DND-41 (cell line): ENCODE measurements at regions not wholly inside any gene's neighbourhood (a gene's known extent, or its start where the extent isn't known, plus 50 kb on each side); places are given as distances from the start of the nearest gene placed in this dataset.

Experiments
- ATAC-seq: fragments of 200-7000 bp; cut with Tn5 transposase; 3 replicates; pipeline ENCODE4 v1.9.1; 2021; ENCODE audit warnings: low read depth; ENCODE audit not compliant: insufficient read depth
- DNase-seq: peaks from one replicate; pipeline ENCODE4 v3.0.0-alpha.2; 2020
- H2AFZ ChIP-seq: 2 replicates; pipeline ENCODE4 v1.6.0; 2012; ENCODE audit warnings: low read depth, low read length
- H3K27ac ChIP-seq: 2 replicates; pipeline ENCODE4 v1.5.1; 2012; ENCODE audit warnings: low read length, inconsistent platforms
- H3K27me3 ChIP-seq: fragments of 200-600 bp; sonication (generic); 2 replicates; pipeline ENCODE4 v1.6.0; 2012; ENCODE audit warnings: low read length, mild to moderate bottlenecking, inconsistent platforms; ENCODE audit not compliant: insufficient read depth, poor library complexity
- H3K36me3 ChIP-seq: 2 replicates; pipeline ENCODE4 v1.5.1; 2012; ENCODE audit warnings: low read length, inconsistent platforms; ENCODE audit not compliant: insufficient read depth
- H3K4me1 ChIP-seq: 2 replicates; pipeline ENCODE4 v1.5.1; 2012; ENCODE audit warnings: mild to moderate bottlenecking, low read length; ENCODE audit not compliant: insufficient read depth
- H3K4me2 ChIP-seq: 2 replicates; pipeline ENCODE4 v1.6.0; 2012; ENCODE audit warnings: mild to moderate bottlenecking, moderate library complexity, low read length, inconsistent platforms; ENCODE audit not compliant: insufficient read depth
- H3K4me3 ChIP-seq, 2 experiments: fragments of 200-600 bp in 1 of 2; shearing (Covaris generic) in 1 of 2; 2 replicates each; pipeline ENCODE4 v1.5.1; 2012 to 2016; ENCODE audit warnings: inconsistent platforms in 2 of 2, low read length in 2 of 2, mild to moderate bottlenecking in 2 of 2, low read depth in 1 of 2, moderate library complexity in 1 of 2
- H3K79me2 ChIP-seq: 2 replicates; pipeline ENCODE4 v1.6.0; 2012; ENCODE audit warnings: low read length, inconsistent platforms; ENCODE audit not compliant: insufficient read depth
- H3K9ac ChIP-seq: 2 replicates; pipeline ENCODE4 v1.6.0; 2012; ENCODE audit warnings: low read depth, mild to moderate bottlenecking, inconsistent platforms, low read length, moderate library complexity
- H3K9me3 ChIP-seq: 2 replicates; pipeline ENCODE4 v1.5.1; 2012; ENCODE audit warnings: low read length, moderate library complexity, mild to moderate bottlenecking, inconsistent platforms; ENCODE audit not compliant: insufficient read depth, severe bottlenecking
- H4K20me1 ChIP-seq: 2 replicates; pipeline ENCODE4 v1.6.0; 2012; ENCODE audit warnings: low read length; ENCODE audit not compliant: insufficient read depth
- EZH2 ChIP-seq: IDR thresholded peaks from 3 replicates; pipeline ENCODE4 v1.6.1; 2012; ENCODE audit warnings: borderline replicate concordance, low read depth, mild to moderate bottlenecking, moderate library complexity, low read length, inconsistent platforms; ENCODE audit not compliant: severe bottlenecking
- TF ChIP-seq, protein P1 (sequence below): IDR thresholded peaks from 2 replicates; pipeline ENCODE4 v1.5.1; 2012; ENCODE audit warnings: borderline replicate concordance, low read length, moderate library complexity, mild to moderate bottlenecking; ENCODE audit not compliant: poor library complexity, severe bottlenecking; ENCODE audit errors: extremely low read depth

DNA sequence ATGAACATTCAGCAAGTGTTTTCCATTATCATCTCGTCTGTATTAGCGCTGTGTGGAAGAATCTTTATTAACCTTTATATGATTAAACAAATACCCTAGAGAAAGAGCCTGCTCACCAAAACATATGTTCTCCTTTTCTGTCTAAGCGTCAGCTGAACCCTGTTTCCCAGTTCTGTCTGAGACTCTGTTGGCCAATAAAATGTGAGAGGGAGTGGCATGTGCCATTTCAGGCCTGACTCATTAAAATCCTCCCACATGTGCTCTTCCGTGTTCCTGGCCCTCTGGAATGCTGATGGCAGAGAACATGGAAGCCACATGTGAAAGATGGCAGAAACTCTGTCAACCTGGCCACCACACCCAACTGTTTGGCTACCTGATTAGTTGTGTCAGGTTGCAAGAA lies 181.9 kb upstream of the EDNRB start:
- TF ChIP-seq, protein P1, sequence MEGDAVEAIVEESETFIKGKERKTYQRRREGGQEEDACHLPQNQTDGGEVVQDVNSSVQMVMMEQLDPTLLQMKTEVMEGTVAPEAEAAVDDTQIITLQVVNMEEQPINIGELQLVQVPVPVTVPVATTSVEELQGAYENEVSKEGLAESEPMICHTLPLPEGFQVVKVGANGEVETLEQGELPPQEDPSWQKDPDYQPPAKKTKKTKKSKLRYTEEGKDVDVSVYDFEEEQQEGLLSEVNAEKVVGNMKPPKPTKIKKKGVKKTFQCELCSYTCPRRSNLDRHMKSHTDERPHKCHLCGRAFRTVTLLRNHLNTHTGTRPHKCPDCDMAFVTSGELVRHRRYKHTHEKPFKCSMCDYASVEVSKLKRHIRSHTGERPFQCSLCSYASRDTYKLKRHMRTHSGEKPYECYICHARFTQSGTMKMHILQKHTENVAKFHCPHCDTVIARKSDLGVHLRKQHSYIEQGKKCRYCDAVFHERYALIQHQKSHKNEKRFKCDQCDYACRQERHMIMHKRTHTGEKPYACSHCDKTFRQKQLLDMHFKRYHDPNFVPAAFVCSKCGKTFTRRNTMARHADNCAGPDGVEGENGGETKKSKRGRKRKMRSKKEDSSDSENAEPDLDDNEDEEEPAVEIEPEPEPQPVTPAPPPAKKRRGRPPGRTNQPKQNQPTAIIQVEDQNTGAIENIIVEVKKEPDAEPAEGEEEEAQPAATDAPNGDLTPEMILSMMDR = no peak
- TF ChIP-seq EZH2 = no peak
- no peak for DNase-seq
- H3K79me2 ChIP-seq = no peaks in the 10 kb centered on the region
- ATAC-seq = no peak
- no peak overlapping the region for H3K9ac ChIP-seq
- no peak overlapping the region for H3K4me3 ChIP-seq
- H3K27ac ChIP-seq = no peak overlapping the region
- H3K4me2 ChIP-seq = no peak overlapping the region
- H2AFZ ChIP-seq = no peak overlapping the region
- H3K4me1 ChIP-seq = no peaks in the 10 kb centered on the region
- no peaks in the 10 kb centered on the region for H3K36me3 ChIP-seq
- H3K9me3 ChIP-seq = no peaks in the 10 kb centered on the region
- no peaks in the 10 kb centered on the region for H4K20me1 ChIP-seq
- H3K27me3 ChIP-seq = no peaks in the 10 kb centered on the region

DNA sequence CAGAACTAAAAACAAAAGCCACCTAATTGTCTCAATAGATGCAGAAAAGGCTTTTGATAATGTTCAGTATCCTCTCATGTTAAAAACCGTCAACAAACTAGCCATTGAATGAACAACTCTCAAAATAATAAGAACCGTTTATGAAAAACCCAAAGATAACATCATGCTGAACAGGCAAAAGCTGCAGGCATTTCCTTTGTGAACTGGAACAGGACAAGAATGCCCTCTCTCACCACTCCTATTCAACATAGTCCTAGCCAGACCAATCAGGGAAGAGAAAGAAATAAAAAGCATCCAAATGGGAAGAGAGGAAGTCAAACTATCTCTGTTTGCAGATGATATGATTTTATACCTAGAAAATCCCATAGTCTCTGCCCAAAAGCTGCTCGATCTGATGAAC lies 179.6 kb upstream of the EDNRB start:
- no peaks in the 10 kb centered on the region for H3K79me2 ChIP-seq
- no peaks in the 10 kb centered on the region for H3K27me3 ChIP-seq
- H3K9me3 ChIP-seq = no peaks in the 10 kb centered on the region
- H3K9ac ChIP-seq = no peak overlapping the region
- H3K4me2 ChIP-seq = no peak overlapping the region
- no peak overlapping the region for H2AFZ ChIP-seq
- ATAC-seq (no peak), DNase-seq (no peak)
- TF ChIP-seq, protein P1 = no peak
- no peak for TF ChIP-seq EZH2
- no peak overlapping the region for H3K4me3 ChIP-seq
- H3K27ac ChIP-seq = no peak overlapping the region
- no peaks in the 10 kb centered on the region for H3K4me1 ChIP-seq
- no peaks in the 10 kb centered on the region for H3K36me3 ChIP-seq
- no peaks in the 10 kb centered on the region for H4K20me1 ChIP-seq

DNA sequence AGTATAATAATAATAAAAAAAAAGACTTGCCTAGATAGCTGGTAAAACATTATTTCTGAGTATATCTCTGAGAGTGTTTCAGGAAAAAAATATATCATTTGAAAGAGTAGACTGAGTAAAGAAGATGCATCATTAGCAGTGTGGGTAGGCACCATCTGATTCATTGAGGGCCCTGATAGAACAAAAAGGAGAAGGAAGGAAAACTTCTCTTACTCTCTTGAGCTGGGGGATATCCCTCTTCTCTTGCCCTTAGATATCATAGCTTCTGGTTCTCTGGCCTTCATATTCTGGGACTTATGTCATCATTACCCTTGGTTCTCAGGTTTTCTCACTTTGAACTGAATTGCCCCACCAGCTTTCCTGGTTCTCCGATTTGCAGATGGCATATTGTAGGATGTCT lies 177.6 kb upstream of the EDNRB start:
- H3K36me3 ChIP-seq = no peaks in the 10 kb centered on the region
- no peak overlapping the region for H3K4me3 ChIP-seq
- no peaks in the 10 kb centered on the region for H3K9me3 ChIP-seq
- no peak overlapping the region for H3K4me2 ChIP-seq
- TF ChIP-seq EZH2 = no peak
- TF ChIP-seq, protein P1 = no peak
- no peak overlapping the region for H2AFZ ChIP-seq
- H4K20me1 ChIP-seq = no peaks in the 10 kb centered on the region
- no peak overlapping the region for H3K27ac ChIP-seq
- no peak for ATAC-seq
- no peaks in the 10 kb centered on the region for H3K79me2 ChIP-seq
- H3K27me3 ChIP-seq = no peaks in the 10 kb centered on the region
- H3K4me1 ChIP-seq = no peaks in the 10 kb centered on the region
- no peak overlapping the region for H3K9ac ChIP-seq
- no peak for DNase-seq
